Raji (cell line): ENCODE measurements at regions not wholly inside any gene's neighbourhood (a gene's known extent, or its start where the extent isn't known, plus 50 kb on each side); places are given as distances from the start of the nearest gene placed in this dataset.

ENCODE experiments used
- POLR2A ChIP-seq: IDR thresholded peaks from 2 replicates; pipeline ENCODE4 v1.6.1; 2011; ENCODE audit warnings: low read depth, low read length, control low read depth; ENCODE audit not compliant: insufficient read depth

GRCh38 chr1:21385022-21385421 lies 54.9 kb upstream of the NBPF3 start:
- TF ChIP-seq POLR2A, result no peak

GRCh38 chr1:21384620-21385019 lies 55.3 kb upstream of the NBPF3 start:
- TF ChIP-seq POLR2A, result no peak

- no peak for TF ChIP-seq POLR2A
These were observed 56.0 kb upstream of the NBPF3 start for GRCh38 chr1:21383785-21384401.

GRCh38 chr1:21381354-21381753 lies 58.6 kb upstream of the NBPF3 start:
- no peak for TF ChIP-seq POLR2A

GRCh38 chr1:21379571-21379970 lies 60.4 kb upstream of the NBPF3 start:
- no peak for TF ChIP-seq POLR2A

- no peak for TF ChIP-seq POLR2A
These were observed 61.0 kb upstream of the NBPF3 start for GRCh38 chr1:21378705-21379494.

GRCh38 chr1:21372383-21372782 lies 67.6 kb upstream of the NBPF3 start:
- TF ChIP-seq POLR2A, result no peak

GRCh38 chr1:21369905-21370304 lies 70.0 kb upstream of the NBPF3 start:
- no peak for TF ChIP-seq POLR2A

GRCh38 chr1:21368515-21369289 lies 71.2 kb upstream of the NBPF3 start:
- TF ChIP-seq POLR2A, result no peak

GRCh38 chr1:21366288-21366687 lies 73.6 kb upstream of the NBPF3 start:
- no peak for TF ChIP-seq POLR2A

- TF ChIP-seq POLR2A, result no peak
These were observed 74.8 kb upstream of the ECE1 start for GRCh38 chr1:21365036-21365435.

GRCh38 chr1:21362096-21362495 lies 71.8 kb upstream of the ECE1 start:
- no peak for TF ChIP-seq POLR2A

GRCh38 chr1:21361506-21361905 lies 71.2 kb upstream of the ECE1 start:
- no peak for TF ChIP-seq POLR2A

- no peak for TF ChIP-seq POLR2A
These were observed 66.9 kb upstream of the ECE1 start for GRCh38 chr1:21357161-21357560.

- no peak for TF ChIP-seq POLR2A
These were observed 65.7 kb upstream of the ECE1 start for GRCh38 chr1:21355956-21356355.

- TF ChIP-seq POLR2A, result no peak
These were observed 62.3 kb upstream of the ECE1 start for GRCh38 chr1:21352586-21352985.
